ENCODE measurements at regions not wholly inside any gene's neighbourhood (a gene's known extent, or its start where the extent isn't known, plus 50 kb on each side); places are given as distances from the start of the nearest gene placed in this dataset.

DNA sequence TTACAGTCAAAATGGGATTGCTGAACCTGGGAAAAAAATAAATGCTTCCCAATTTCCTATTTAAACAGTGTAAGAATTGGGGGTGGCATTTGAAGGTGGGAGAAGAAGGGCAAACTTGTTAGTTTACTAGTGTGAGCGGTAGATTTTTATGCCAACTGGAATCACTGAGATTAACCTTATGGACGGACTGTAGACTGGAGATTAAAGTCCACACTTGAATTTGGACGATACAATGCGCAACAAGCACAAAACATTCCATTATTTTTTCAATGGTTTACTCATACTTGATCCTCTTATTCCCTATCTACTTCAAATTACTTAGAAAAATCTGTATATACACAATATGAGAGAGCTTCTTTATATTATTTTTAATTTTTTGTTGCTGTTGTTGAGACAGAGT, 269.6 kb upstream of the KLF14 start:
- DNase-seq (no peak), ATAC-seq (no peak)
- Mint-ChIP-seq H3K27ac (no peak overlapping the region), H3K27me3 (no peaks in the 10 kb centered on the region), H3K36me3 (ENCODE audit: low read depth) (peaks cover 39% of the 10 kb centered on the region), H3K4me3 (no peak overlapping the region), H3K4me1 (peaks cover 74% of the 10 kb centered on the region), H3K9me3 (peaks cover 21% of the 10 kb centered on the region)

DNA sequence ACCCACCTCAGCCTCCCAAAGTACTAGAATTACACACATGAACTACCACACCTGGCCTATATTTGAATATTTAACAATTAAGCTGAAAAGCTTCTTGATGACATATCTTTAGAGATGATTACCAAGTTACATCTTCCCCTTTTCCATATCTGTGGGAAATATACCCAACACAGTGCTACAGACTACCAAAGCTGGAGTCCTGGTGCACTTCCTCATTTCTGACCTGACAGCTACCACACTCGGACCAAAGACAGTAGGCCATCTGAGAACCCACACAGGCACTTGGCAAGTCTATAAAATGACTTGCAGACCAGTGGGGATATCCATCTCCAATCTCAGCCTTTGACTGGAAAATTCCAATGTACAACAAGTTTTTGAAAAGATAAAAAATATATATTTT, 270.4 kb upstream of the KLF14 start:
- Mint-ChIP-seq H3K4me3 (no peak overlapping the region), H3K4me1 (peaks cover 74% of the 10 kb centered on the region), H3K9me3 (peaks cover 21% of the 10 kb centered on the region), H3K27ac (peak overlapping the region; percentile 65), H3K27me3 (no peaks in the 10 kb centered on the region), H3K36me3 (ENCODE audit: low read depth) (peaks cover 37% of the 10 kb centered on the region)
- no peak for DNase-seq
- ATAC-seq, result no peak

DNA sequence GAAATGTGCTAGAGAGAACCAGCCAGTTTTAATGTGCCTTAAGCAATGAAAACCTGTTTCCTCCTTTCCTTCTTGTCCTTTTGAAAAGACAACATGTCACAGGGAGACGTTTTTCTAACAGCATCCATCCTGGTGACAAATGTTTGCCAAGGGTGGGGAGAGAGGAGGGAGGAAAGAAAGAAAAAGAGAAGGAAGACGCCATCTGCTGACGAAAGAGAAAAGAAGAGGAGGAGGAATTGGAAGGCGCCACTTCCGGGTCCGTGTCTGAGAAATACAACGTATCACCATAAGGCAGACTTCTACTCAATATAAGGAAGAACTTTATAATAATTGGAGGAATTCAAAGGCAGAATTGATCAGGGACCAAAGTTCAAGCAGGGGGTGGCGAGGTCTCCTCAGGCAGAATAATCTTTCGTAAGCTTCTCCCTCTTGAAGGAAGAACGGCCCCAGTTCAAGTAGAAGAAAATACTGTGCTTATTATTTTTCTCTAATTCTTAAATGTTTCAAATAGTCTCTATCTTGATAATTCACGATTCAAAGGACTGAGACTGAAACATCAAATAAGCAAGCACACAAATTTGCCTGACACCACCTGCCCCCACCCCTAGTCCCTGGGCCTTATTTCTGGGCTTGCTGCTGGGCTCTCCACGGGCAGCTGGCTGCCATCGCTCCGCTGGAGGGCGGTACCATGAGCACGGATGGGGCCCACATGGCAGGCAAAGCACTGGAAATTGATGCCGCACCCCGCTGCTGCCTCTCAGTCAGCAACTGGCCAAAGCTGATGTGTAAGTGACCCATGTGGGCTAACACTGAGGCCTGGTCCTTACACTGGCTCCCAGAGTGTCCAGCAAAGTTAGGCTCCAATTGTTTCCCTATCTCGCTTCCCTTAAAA, 273.7 kb upstream of the KLF14 start:
- Mint-ChIP-seq H3K4me3 (peak overlapping the region; percentile 70), H3K9me3 (peaks cover 17% of the 10 kb centered on the region), H3K27me3 (no peaks in the 10 kb centered on the region), H3K36me3 (ENCODE audit: low read depth) (peaks cover 22% of the 10 kb centered on the region), H3K27ac (peak overlapping the region; percentile 99), H3K4me1 (peaks cover 88% of the 10 kb centered on the region)
- DNase-seq (peak; percentile 59), ATAC-seq (no peak)

DNA sequence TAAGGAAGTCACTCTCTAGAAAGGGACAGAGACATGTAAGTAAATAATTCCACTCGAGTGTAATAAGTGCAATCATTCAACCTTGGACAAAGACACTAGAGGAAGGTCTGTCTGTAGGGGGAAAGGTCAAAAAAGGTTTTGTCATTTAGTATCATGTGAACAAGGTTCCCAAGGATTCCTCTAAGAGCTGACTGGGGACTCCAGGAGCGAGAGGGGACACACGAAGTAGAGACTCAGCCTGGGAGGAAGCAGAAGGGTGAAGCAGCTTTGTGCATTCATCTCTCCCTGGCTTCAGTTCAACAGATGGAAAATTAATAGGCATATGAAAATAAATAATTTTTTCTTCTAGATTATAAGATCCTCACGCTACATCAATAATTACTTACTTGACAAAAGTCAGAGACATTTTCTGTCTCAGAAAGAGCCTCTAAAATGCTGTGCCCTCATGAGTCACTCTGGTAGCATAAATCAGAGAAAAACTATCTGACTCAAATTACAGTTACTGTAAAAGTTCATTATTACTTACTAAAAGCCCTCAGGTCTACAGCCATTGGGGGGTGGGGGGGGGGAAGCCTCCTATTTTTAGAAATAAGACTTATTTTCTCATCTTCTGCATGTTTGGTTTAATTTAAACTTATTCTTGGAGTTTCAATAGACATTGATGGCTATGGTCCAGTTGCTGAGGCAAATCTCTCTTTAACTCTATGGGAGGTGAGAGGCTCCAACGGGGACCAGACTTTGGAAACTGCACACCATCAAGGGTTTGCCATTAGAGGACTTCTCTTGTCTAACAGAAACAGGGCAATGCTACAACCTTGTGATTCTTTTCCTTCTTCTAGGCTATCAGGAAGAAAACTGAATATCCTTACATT, 275.1 kb upstream of the KLF14 start:
- Mint-ChIP-seq H3K27me3 (no peaks in the 10 kb centered on the region), H3K9me3 (peaks cover 7% of the 10 kb centered on the region), H3K4me3 (peak overlapping the region; percentile 72), H3K36me3 (ENCODE audit: low read depth) (peaks cover 13% of the 10 kb centered on the region), H3K27ac (peak overlapping the region; percentile 99), H3K4me1 (peaks cover 95% of the 10 kb centered on the region)
- peak; percentile 13 for ATAC-seq
- DNase-seq, result no peak

DNA sequence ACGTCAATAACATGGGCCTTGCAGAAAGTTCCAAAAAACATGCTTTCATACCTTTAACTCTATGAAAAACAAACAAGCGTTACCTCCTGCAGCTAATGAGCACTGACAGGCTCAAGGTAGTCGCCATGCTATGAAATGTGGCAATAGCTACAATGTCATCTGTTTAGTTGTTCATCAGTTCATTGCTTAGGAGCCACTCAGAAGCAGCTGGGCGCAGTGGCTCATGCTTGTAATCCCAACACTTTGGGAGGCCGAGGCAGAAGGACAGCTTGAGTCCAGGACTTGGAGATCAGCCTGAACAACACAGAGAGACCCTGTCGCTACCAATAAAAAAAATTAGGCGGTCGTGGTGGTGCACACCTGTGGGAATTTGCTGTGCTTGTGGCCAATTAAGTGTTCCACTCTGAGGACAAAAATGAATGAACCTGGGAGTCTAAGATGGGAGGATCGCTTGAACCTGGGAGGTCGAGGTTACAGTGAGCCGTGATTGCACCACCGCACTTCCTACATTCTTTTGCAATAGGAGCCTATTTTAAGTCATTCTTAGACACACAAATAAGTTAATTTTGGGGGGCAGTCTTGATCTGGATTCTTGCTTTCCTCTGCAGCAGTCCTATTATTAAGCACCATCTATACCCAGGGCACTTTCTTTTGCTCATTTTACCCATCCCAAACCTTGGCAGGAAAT, 276.2 kb upstream of the KLF14 start:
- Mint-ChIP-seq H3K27me3 (no peaks in the 10 kb centered on the region), H3K4me3 (peak overlapping the region; percentile 72), H3K9me3 (peaks cover 7% of the 10 kb centered on the region), H3K4me1 (peaks cover 90% of the 10 kb centered on the region), H3K36me3 (ENCODE audit: low read depth) (peaks cover 5% of the 10 kb centered on the region), H3K27ac (peak overlapping the region; percentile 99)
- ATAC-seq (no peak), DNase-seq (no peak)

DNA sequence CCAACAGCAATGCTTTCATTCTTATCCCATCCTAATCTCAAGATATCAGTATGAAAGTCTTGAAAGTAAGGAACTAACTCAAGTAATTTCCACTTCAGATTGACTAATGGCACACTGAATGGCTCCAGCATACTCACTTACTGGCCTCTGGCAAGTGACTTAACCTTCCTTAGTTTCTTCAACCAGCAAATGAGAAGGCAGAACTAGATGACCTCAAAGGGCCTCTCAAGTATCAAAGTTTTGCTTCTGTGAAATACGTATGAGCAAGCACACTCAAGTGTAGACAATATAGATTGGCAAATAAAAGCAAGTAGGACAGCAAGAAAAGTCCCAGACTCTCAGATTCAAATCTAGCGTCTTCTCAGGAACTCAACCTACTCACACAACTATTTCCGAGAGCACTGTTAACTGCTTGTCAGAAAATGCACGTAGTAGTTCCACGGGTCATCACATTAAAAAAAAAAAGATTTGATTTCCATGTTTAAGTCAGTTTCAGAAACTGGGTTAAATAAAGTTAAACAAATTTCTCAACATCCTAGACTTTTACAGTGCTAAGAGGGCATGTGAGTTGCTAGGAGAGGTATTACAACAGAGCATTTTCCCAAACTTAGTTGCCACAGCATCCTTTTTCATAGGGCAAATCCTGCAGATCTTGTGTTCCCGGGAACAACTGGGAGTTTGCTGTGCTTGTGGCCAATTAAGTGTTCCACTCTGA, 276.9 kb upstream of the KLF14 start:
- Mint-ChIP-seq H3K9me3 (no peaks in the 10 kb centered on the region), H3K4me1 (peaks cover 92% of the 10 kb centered on the region), H3K36me3 (ENCODE audit: low read depth) (no peaks in the 10 kb centered on the region), H3K27ac (peak overlapping the region; percentile 99), H3K27me3 (no peaks in the 10 kb centered on the region), H3K4me3 (peak overlapping the region; percentile 72)
- ATAC-seq (peak; percentile 85), DNase-seq (no peak)

DNA sequence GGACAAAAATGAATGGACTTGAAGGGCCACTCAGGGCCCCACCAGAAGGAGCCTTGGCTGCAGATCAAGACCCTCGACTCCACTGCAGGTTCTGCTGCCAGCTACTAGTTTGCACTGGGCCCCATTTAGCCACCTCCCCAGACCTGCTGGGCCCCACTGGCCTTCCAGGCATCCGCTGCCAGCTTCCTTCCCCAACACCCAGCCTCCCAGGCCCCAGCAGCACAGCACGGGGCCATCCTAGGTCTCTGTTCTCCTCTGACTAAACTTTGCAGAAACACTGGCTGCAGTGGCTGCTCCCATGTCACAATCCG, 277.4 kb upstream of the KLF14 start:
- Mint-ChIP-seq H3K4me1 (peaks cover 94% of the 10 kb centered on the region), H3K27ac (peak overlapping the region; percentile 99), H3K9me3 (no peaks in the 10 kb centered on the region), H3K36me3 (ENCODE audit: low read depth) (no peaks in the 10 kb centered on the region), H3K4me3 (peak overlapping the region; percentile 72), H3K27me3 (no peaks in the 10 kb centered on the region)
- DNase-seq (peak; percentile 45), ATAC-seq (peak; percentile 18)

DNA sequence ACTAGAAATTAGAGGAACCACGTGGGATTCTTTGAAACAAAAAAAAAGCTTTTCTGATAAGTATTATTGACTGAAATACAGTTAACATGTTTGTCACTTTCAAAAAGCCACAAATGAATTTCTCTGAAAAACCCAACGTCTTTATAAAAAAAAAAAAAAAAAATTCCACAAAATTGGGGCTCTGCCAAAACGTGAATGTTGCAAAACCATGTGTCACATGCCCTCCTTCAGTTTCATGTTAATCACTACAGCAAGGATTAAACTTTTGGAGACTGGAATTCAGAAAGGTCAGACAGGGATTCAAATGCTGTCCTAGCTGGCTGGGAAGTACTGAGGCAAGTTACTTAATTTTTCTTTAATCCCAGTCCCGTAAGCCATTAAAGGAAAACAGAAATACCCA, 278.0 kb upstream of the KLF14 start:
- Mint-ChIP-seq H3K27ac (peak overlapping the region; percentile 99), H3K9me3 (no peaks in the 10 kb centered on the region), H3K36me3 (ENCODE audit: low read depth) (no peaks in the 10 kb centered on the region), H3K27me3 (no peaks in the 10 kb centered on the region), H3K4me1 (peaks cover 92% of the 10 kb centered on the region), H3K4me3 (peak overlapping the region; percentile 72)
- no peak for DNase-seq
- no peak for ATAC-seq

DNA sequence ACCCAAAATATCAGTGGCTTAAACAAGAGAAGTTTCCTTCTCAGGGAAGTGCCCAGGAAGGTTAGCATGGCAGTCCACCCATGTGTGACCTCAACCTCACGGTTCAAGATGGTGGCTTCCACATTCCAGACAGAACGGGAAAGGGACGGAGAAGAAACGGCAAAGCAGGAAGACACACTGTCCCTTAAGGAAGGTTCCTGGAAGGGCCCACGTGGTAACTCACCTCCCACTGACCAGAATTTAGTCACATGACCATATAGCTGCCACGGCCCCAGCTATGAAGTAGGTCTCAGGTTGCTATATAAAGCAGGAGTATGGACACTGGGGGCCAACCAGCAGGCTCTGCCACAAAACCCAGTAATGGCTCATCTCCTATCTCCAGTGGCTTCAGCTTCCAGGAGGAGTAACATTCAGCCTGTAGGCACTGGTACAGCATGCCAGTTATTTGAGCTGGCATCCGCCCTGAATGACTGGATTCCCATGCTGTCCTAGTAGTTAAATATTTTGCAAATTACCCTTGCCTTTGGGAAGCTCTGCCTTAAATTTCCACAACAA, 278.5 kb upstream of the KLF14 start:
- peaks cover 89% of the 10 kb centered on the region for H3K4me1 Mint-ChIP-seq
- H3K9me3 Mint-ChIP-seq, result no peaks in the 10 kb centered on the region
- ATAC-seq (no peak), DNase-seq (no peak)
- peaks cover 3% of the 10 kb centered on the region for H3K36me3 Mint-ChIP-seq (ENCODE audit: low read depth)
- peak overlapping the region; percentile 99 for H3K27ac Mint-ChIP-seq
- H3K4me3 Mint-ChIP-seq, result peak overlapping the region; percentile 72
- H3K27me3 Mint-ChIP-seq, result no peaks in the 10 kb centered on the region

DNA sequence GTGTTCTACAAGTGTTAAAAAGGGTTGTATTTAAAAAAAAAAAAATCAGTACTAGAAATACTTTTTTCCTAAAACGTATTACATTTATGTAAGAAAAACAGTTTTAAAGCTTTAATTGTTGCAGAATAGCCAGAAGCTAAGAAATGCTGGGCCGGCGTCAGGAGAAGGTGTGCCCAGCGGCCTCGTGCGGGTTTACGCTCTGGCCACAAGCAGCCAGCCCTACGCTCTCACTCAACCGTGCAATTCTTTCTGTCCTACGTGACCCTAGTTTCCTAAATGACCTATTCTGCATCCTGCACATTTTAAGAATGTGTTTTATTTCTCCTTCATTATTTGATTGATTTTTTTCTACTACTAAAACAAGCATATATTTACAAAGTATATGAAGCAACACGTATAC, 279.7 kb upstream of the KLF14 start:
- no peaks in the 10 kb centered on the region for H3K9me3 Mint-ChIP-seq
- no peak for DNase-seq
- H3K27me3 Mint-ChIP-seq, result no peaks in the 10 kb centered on the region
- no peak for ATAC-seq
- peaks cover 88% of the 10 kb centered on the region for H3K4me1 Mint-ChIP-seq
- peak overlapping the region; percentile 99 for H3K27ac Mint-ChIP-seq
- peak overlapping the region; percentile 47 for H3K4me3 Mint-ChIP-seq
- H3K36me3 Mint-ChIP-seq (ENCODE audit: low read depth), result peaks cover 8% of the 10 kb centered on the region

DNA sequence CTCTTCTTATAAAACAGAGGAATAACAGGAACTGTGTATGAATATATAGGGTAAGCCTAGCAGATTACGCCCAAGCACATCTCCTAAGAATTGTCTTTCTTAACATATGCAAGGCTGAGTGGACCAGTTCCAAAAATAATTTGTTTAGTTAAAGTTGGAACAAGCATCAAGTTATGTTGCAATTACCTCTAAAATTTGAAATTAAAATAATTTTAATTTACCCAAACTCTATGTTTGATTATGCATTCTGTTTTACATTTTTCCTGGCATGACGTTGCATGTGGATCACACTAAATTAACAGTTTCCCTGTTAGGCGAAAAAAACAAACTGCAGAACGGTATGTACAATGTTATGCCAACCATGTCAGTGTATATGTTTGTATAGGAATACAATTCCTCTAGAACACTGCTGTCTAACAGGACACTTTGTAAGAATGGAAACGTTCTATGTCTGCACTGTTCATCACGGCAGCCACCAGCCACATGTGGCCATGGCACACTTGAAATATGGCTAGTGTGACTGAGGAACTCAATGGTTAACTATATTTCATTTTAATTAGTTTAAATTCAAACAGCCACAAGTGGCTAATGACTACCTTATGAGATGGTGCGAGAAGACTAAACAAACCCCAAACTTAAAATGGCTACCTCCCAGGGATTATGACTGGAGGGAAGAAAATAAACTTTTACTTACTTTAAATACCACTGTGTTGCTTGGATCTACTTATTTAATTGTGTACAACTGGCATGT, 281.1 kb upstream of the KLF14 start:
- Mint-ChIP-seq H3K9me3 (no peaks in the 10 kb centered on the region), H3K4me1 (peaks cover 88% of the 10 kb centered on the region), H3K27me3 (no peaks in the 10 kb centered on the region), H3K36me3 (ENCODE audit: low read depth) (peaks cover 8% of the 10 kb centered on the region), H3K4me3 (no peak overlapping the region), H3K27ac (peak overlapping the region; percentile 99)
- DNase-seq (no peak), ATAC-seq (no peak)

DNA sequence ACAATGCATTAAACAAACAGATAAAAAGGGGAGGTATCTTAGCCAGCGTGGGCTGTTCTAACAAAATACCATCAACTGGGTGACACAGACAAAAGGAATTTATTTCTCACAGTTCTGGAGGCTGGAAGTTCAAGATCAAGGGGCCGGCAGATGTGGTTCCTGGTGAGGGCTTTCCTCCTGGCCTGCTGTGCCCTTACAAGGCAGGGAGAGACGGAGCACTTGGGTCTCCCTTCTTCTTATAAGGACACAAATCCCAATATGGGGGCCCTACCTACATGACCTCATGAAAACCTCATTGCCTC, 281.6 kb upstream of the KLF14 start:
- Mint-ChIP-seq H3K36me3 (ENCODE audit: low read depth) (peaks cover 8% of the 10 kb centered on the region), H3K4me1 (peaks cover 88% of the 10 kb centered on the region), H3K27ac (peak overlapping the region; percentile 17), H3K4me3 (no peak overlapping the region), H3K27me3 (no peaks in the 10 kb centered on the region), H3K9me3 (no peaks in the 10 kb centered on the region)
- no peak for ATAC-seq
- DNase-seq, result no peak

DNA sequence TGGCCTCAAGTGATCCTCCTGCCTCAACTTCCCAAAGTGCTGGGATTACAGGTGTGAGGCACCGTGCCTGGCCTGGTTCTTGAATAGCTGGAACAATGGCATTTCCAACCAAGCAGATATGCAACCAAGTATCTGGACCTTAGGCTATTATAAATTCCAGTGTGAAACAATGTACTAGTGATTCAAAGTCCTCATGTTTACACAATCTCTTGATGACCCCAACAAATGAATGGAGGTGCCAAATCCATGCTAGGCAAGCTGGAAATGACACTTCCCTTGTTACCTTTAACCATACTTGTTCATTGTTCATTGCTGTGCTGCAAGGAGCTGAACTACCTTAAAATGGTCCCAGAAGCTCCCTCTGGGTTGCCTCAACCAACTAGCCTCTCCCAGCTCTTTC, 282.2 kb upstream of the KLF14 start:
- Mint-ChIP-seq H3K4me3 (no peak overlapping the region), H3K9me3 (no peaks in the 10 kb centered on the region), H3K4me1 (peaks cover 87% of the 10 kb centered on the region), H3K36me3 (ENCODE audit: low read depth) (peaks cover 8% of the 10 kb centered on the region), H3K27ac (peak overlapping the region; percentile 53), H3K27me3 (no peaks in the 10 kb centered on the region)
- ATAC-seq, result no peak
- DNase-seq, result no peak
